SK-N-SH (cell line): ENCODE measurements at regions not wholly inside any gene's neighbourhood (a gene's known extent, or its start where the extent isn't known, plus 50 kb on each side); places are given as distances from the start of the nearest gene placed in this dataset.

Experiments used
- CTCF ChIA-PET: fragments of 300-600, 350-600 bp; formaldehyde crosslinking; extraction: SDS; loops from one replicate; lab custom pipeline; 2021; lab: Yijun Ruan, JAX
- POLR2A ChIA-PET: fragments of 350-600 bp; sonication (Branson Sonifier 250); formaldehyde crosslinking; extraction: SDS; loops from one replicate; lab custom pipeline; 2020; ENCODE audit warnings: antibody characterized with exemption, inconsistent platforms; lab: Yijun Ruan, JAX
- DNase-seq: peaks from one replicate; pipeline ENCODE4 v3.0.0; 2012
- H2AFZ ChIP-seq: fragments of 200-600 bp; sonication (generic); 2 replicates; pipeline ENCODE4 v1.8.1; 2016; ENCODE audit warnings: antibody characterized with exemption, mild to moderate bottlenecking, low read depth
- H3F3A ChIP-seq: fragments of 200-600 bp; sonication (generic); replicated peaks from 2 replicates; pipeline ENCODE3; 2016; ENCODE audit warnings: antibody characterized with exemption, mild to moderate bottlenecking; ENCODE audit not compliant: insufficient read depth
- H3K27ac ChIP-seq, 2 experiments: fragments of 200-500 bp in 1 of 2; fragments of 200-600 bp in 1 of 2; sonication (Bioruptor generic) in 1 of 2; sonication (generic), shearing (Covaris generic) in 1 of 2; 2 replicates each; pipeline versions ENCODE4 v1.5.1 to v1.6.1; 2014 to 2016; ENCODE audit warnings: low read depth in 2 of 2, inconsistent platforms in 1 of 2, low read length in 1 of 2, mild to moderate bottlenecking in 1 of 2, mixed read lengths in 1 of 2
- H3K27me3 ChIP-seq: fragments of 200-600 bp; sonication (generic), shearing (Covaris generic); 2 replicates; pipeline ENCODE4 v1.6.1; 2016; ENCODE audit warnings: mixed run types; ENCODE audit not compliant: insufficient read depth
- H3K36me3 ChIP-seq, 2 experiments: fragments of 200-500 bp in 1 of 2; fragments of 200-600 bp in 1 of 2; sonication (Bioruptor generic) in 1 of 2; sonication (generic) in 1 of 2; replicated peaks in 1 of 2; 2 replicates each; pipeline versions ENCODE3 to v1.5.1; 2014 to 2016; ENCODE audit warnings: low read length in 1 of 2, mild to moderate bottlenecking in 1 of 2; ENCODE audit not compliant: insufficient read depth in 2 of 2, control insufficient read depth in 1 of 2
- H3K4me1 ChIP-seq, 2 experiments: fragments of 200-500 bp in 1 of 2; fragments of 200-600 bp in 1 of 2; sonication (Bioruptor generic) in 1 of 2; sonication (generic), shearing (Covaris generic) in 1 of 2; 2 replicates each; pipeline versions ENCODE4 v1.5.1 to v1.6.1; 2014 to 2016; ENCODE audit warnings: low read depth in 1 of 2, low read length in 1 of 2, mixed run types in 1 of 2; ENCODE audit not compliant: insufficient read depth in 2 of 2, control insufficient read depth in 1 of 2
- H3K4me2 ChIP-seq: fragments of 200-600 bp; sonication (generic), shearing (Covaris generic); 2 replicates; pipeline ENCODE4 v1.6.1; 2017; ENCODE audit warnings: mixed run types
- H3K4me3 ChIP-seq, 2 experiments: fragments of 200-500 bp in 1 of 2; fragments of 200-600 bp in 1 of 2; sonication (Bioruptor generic) in 1 of 2; sonication (generic), shearing (Covaris generic) in 1 of 2; 2 replicates each; pipeline versions ENCODE4 v1.5.1 to v1.8.1; 2014 to 2016; ENCODE audit warnings: low read depth in 2 of 2, inconsistent platforms in 1 of 2, low read length in 1 of 2, mild to moderate bottlenecking in 1 of 2, mixed read lengths in 1 of 2, moderate library complexity in 1 of 2
- H3K79me2 ChIP-seq: fragments of 200-600 bp; sonication (generic); 2 replicates; pipeline ENCODE4 v1.8.1; 2017; ENCODE audit warnings: mild to moderate bottlenecking; ENCODE audit not compliant: insufficient read depth
- H3K9ac ChIP-seq: fragments of 200-600 bp; sonication (generic); 2 replicates; pipeline ENCODE4 v1.6.1; 2017; ENCODE audit warnings: mixed run types
- H3K9me2 ChIP-seq: fragments of 200-600 bp; sonication (generic); 2 replicates; pipeline ENCODE4 v1.6.1; 2017; ENCODE audit warnings: mixed run types
- H3K9me3 ChIP-seq: fragments of 200-600 bp; sonication (generic); 2 replicates; pipeline ENCODE4 v1.6.1; 2017; ENCODE audit warnings: mixed run types, mild to moderate bottlenecking, moderate library complexity
- H4K20me1 ChIP-seq: fragments of 200-600 bp; sonication (generic); 2 replicates; pipeline ENCODE4 v1.6.1; 2017; ENCODE audit warnings: mild to moderate bottlenecking, mixed run types; ENCODE audit not compliant: insufficient read depth
- CHD2 ChIP-seq: fragments of 150-350 bp; IDR thresholded peaks from 2 replicates; pipeline ENCODE4 v1.6.1; 2018; ENCODE audit warnings: low read length; ENCODE audit not compliant: partially characterized antibody
- ELF1 ChIP-seq: IDR thresholded peaks from 2 replicates; pipeline ENCODE4 v1.4.0; 2012
- EP300 ChIP-seq, 2 experiments: IDR thresholded peaks; 2 replicates each; pipeline versions ENCODE4 v1.4.0 to v1.6.1; 2012; ENCODE audit warnings: borderline replicate concordance in 1 of 2, low read depth in 1 of 2, low read length in 1 of 2
- EZH2phosphoT487 ChIP-seq: fragments of 200-600 bp; sonication (generic); IDR thresholded peaks from 2 replicates; pipeline ENCODE4 v1.6.1; 2017; ENCODE audit warnings: low read depth, mixed run types, mild to moderate bottlenecking, antibody characterized with exemption, moderate library complexity, borderline replicate concordance
- FOXM1 ChIP-seq: IDR thresholded peaks from 2 replicates; pipeline ENCODE4 v1.4.0; 2012; ENCODE audit warnings: low read depth, mild to moderate bottlenecking
- IRF3 ChIP-seq: fragments of 150-350 bp; IDR thresholded peaks from 2 replicates; pipeline ENCODE4 v1.6.1; 2016; ENCODE audit warnings: mild to moderate bottlenecking, low read depth, low read length
- JUND ChIP-seq: IDR thresholded peaks from 2 replicates; pipeline ENCODE4 v1.4.0; 2012
- POLR2AphosphoS5 ChIP-seq: IDR thresholded peaks from 2 replicates; pipeline ENCODE4 v1.6.1; 2012; ENCODE audit warnings: low read depth, low read length
- RCOR1 ChIP-seq: fragments of 150-350 bp; IDR thresholded peaks from 2 replicates; pipeline ENCODE4 v1.6.1; 2017; ENCODE audit warnings: antibody characterized with exemption, low read length
- RXRA ChIP-seq: IDR thresholded peaks from 2 replicates; pipeline ENCODE4 v1.4.0; 2012; ENCODE audit warnings: low read depth, mild to moderate bottlenecking, borderline replicate concordance
- SMC3 ChIP-seq: IDR thresholded peaks from 2 replicates; pipeline ENCODE4 v1.6.1; 2012; ENCODE audit warnings: low read depth, low read length, improper control_type of control experiment
- TCF12 ChIP-seq: IDR thresholded peaks from 2 replicates; pipeline ENCODE4 v1.4.0; 2012
- USF1 ChIP-seq: IDR thresholded peaks from 2 replicates; pipeline ENCODE4 v1.4.0; 2012; ENCODE audit warnings: low read depth, borderline replicate concordance
- USF2 ChIP-seq: fragments of 150-350 bp; IDR thresholded peaks from 2 replicates; pipeline ENCODE4 v1.6.1; 2017; ENCODE audit warnings: antibody characterized with exemption, low read length, low read depth, borderline replicate concordance
- YY1 ChIP-seq: IDR thresholded peaks from 2 replicates; pipeline ENCODE4 v1.4.0; 2012; ENCODE audit warnings: low read depth, mild to moderate bottlenecking
- ZBTB33 ChIP-seq: IDR thresholded peaks from 2 replicates; pipeline ENCODE4 v1.4.0; 2012; ENCODE audit warnings: low read depth, borderline replicate concordance
- WGBS: methylation state at CpG from one replicate; pipeline ENCODE4 v1.1.6; 2017; ENCODE audit warnings: low lambda C conversion rate; 5-methylcytosine and 5-hydroxymethylcytosine counted together

GRCh38 chr5:85288914-85289313 lies 904.2 kb upstream of the EDIL3 start:
- Histone ChIP-seq H3K9me2 (no peaks in the 10 kb centered on the region), H3K9me3 (no peaks in the 10 kb centered on the region), H3K27me3 (peaks cover 10% of the 10 kb centered on the region; the same call in 1 of the 2 replicates), H3K27ac (no peak overlapping the region), H3K79me2 (no peaks in the 10 kb centered on the region), H2AFZ (no peak overlapping the region), H3K4me2 (no peak overlapping the region), H3K4me3 (no peak overlapping the region), H4K20me1 (no peaks in the 10 kb centered on the region), H3K4me1 (no peaks in the 10 kb centered on the region), H3F3A (no peaks in the 10 kb centered on the region)
- POLR2A ChIA-PET = no interaction called here
- CTCF ChIA-PET = no interaction called here
- 5% methylated on average over 3 of the region's 3 CpGs for WGBS
- no peak for DNase-seq
- no peak for TF ChIP-seq JUND
- TF ChIP-seq ELF1 = no peak
- no peak for TF ChIP-seq SMC3
- TF ChIP-seq, all 33 proteins: peak for 0
- Histone ChIP-seq H3K36me3 (no peaks in the 10 kb centered on the region), H3K9ac (no peak overlapping the region)

GRCh38 chr5:85293145-85293785 lies 908.6 kb upstream of the EDIL3 start:
- peak overlapping the region; percentile 46 to 62; a peak in 3 of 4 replicates for H3K4me3 ChIP-seq
- no peaks in the 10 kb centered on the region for H3F3A ChIP-seq
- peaks cover 2% of the 10 kb centered on the region; the same call in 1 of the 2 replicates for H3K9me2 ChIP-seq
- DNase-seq = no peak
- no peaks in the 10 kb centered on the region for H3K4me1 ChIP-seq
- H3K36me3 ChIP-seq = no peaks in the 10 kb centered on the region
- peak overlapping the region; percentile 83 for H2AFZ ChIP-seq
- H3K4me2 ChIP-seq = peak overlapping the region; percentile 61
- TF ChIP-seq RCOR1 (no peak), JUND (no peak), POLR2AphosphoS5 (no peak), ELF1 (0 out of 2 replicates have a peak, but pooled peaks have one; percentile 24)
- TF ChIP-seq, all 33 proteins: peak for 1
- ChIA-PET POLR2A (no interaction called here), CTCF (interaction anchor here (1.0 kb wide), 1 partner anchor 12 kb away, joined by 3 read pairs; no protein-coding TSS in a partner anchor)
- H4K20me1 ChIP-seq = no peaks in the 10 kb centered on the region
- no peaks in the 10 kb centered on the region for H3K79me2 ChIP-seq
- H3K27ac ChIP-seq = no peak overlapping the region
- no peaks in the 10 kb centered on the region for H3K27me3 ChIP-seq
- peak overlapping the region; percentile 20; the same call in 1 of the 2 replicates for H3K9ac ChIP-seq
- no peaks in the 10 kb centered on the region for H3K9me3 ChIP-seq
- WGBS = 18% methylated on average over 7 of the region's 7 CpGs

GRCh38 chr5:85304524-85304923 lies 919.8 kb upstream of the EDIL3 start:
- Histone ChIP-seq H4K20me1 (no peaks in the 10 kb centered on the region), H3K27me3 (no peaks in the 10 kb centered on the region; the same call in none of the 2 replicates), H3K4me1 (no peaks in the 10 kb centered on the region), H3K9ac (no peak overlapping the region), H3K79me2 (no peaks in the 10 kb centered on the region), H3K27ac (no peak overlapping the region), H3F3A (no peaks in the 10 kb centered on the region), H3K4me3 (no peak overlapping the region), H3K4me2 (no peak overlapping the region), H3K9me2 (no peaks in the 10 kb centered on the region), H3K36me3 (no peaks in the 10 kb centered on the region), H3K9me3 (no peaks in the 10 kb centered on the region), H2AFZ (no peak overlapping the region)
- WGBS = 6% methylated on average over 2 of the region's 2 CpGs
- CTCF ChIA-PET = no interaction called here
- no peak for DNase-seq
- POLR2A ChIA-PET = no interaction called here
- no peak for TF ChIP-seq CHD2
- no peak for TF ChIP-seq EP300 (IDR thresholded peaks at IDR 0.05; ENCODE audit: borderline replicate concordance in 1 of 2, low read depth in 1 of 2, low read length in 1 of 2)
- TF ChIP-seq FOXM1 = no peak
- TF ChIP-seq IRF3 = no peak
- no peak for TF ChIP-seq YY1
- no peak for TF ChIP-seq JUND
- TF ChIP-seq USF1 = no peak
- no peak for TF ChIP-seq ZBTB33
- no peak for TF ChIP-seq TCF12
- no peak for TF ChIP-seq SMC3
- TF ChIP-seq USF2 = no peak
- no peak for TF ChIP-seq RXRA
- no peak for TF ChIP-seq EZH2phosphoT487
